Thoracic aorta (tissue), 2 donors: ENCODE measurements at regions not wholly inside any gene's neighbourhood (a gene's known extent, or its start where the extent isn't known, plus 50 kb on each side); places are given as distances from the start of the nearest gene placed in this dataset.

Experiments used
- ATAC-seq: fragments of 150-250 bp; one replicate; pipeline ENCODE4 v1.8.0; 2017; ENCODE audit warnings: low read depth; ENCODE audit not compliant: insufficient number of reproducible peaks, low FRiP score
- DNase-seq: peaks from one replicate; pipeline ENCODE4 v3.0.0-alpha.2; 2020; ENCODE audit warnings: low spot score
- H3K27ac ChIP-seq, 2 donors: fragments of 200-600 bp; sonication (generic); 1 replicate in 1 of 2; 2 replicates in 1 of 2; pipeline ENCODE4 v1.5.1; 2016; ENCODE audit warnings: mild to moderate bottlenecking in 2 of 2, moderate library complexity in 2 of 2
- H3K27me3 ChIP-seq: fragments of 200-600 bp; sonication (generic); replicated peaks from 2 replicates; pipeline ENCODE4 v1.6.0; 2016; ENCODE audit warnings: mild to moderate bottlenecking; ENCODE audit not compliant: insufficient read depth
- H3K36me3 ChIP-seq: fragments of 200-600 bp; sonication (generic); one replicate; pipeline ENCODE4 v1.5.1; 2016
- H3K4me1 ChIP-seq, 2 donors: fragments of 200-600 bp; sonication (generic); 1 replicate in 1 of 2; 2 replicates in 1 of 2; pipeline versions ENCODE4 v1.5.1 to v1.6.0; 2016; ENCODE audit warnings: low read depth in 2 of 2, mild to moderate bottlenecking in 1 of 2; ENCODE audit not compliant: control insufficient read depth in 1 of 2
- H3K4me3 ChIP-seq: fragments of 200-600 bp; sonication (generic); 2 replicates; pipeline ENCODE4 v1.5.1; 2016; ENCODE audit warnings: mild to moderate bottlenecking
- H3K9me3 ChIP-seq: fragments of 200-600 bp; sonication (generic); 2 replicates; pipeline ENCODE4 v1.5.1; 2016
- TF ChIP-seq, protein P1 (sequence below): fragments of 200-600 bp; sonication (generic); IDR thresholded peaks from one replicate; pipeline ENCODE4 v1.5.1; 2019; ENCODE audit warnings: antibody characterized with exemption

DNA sequence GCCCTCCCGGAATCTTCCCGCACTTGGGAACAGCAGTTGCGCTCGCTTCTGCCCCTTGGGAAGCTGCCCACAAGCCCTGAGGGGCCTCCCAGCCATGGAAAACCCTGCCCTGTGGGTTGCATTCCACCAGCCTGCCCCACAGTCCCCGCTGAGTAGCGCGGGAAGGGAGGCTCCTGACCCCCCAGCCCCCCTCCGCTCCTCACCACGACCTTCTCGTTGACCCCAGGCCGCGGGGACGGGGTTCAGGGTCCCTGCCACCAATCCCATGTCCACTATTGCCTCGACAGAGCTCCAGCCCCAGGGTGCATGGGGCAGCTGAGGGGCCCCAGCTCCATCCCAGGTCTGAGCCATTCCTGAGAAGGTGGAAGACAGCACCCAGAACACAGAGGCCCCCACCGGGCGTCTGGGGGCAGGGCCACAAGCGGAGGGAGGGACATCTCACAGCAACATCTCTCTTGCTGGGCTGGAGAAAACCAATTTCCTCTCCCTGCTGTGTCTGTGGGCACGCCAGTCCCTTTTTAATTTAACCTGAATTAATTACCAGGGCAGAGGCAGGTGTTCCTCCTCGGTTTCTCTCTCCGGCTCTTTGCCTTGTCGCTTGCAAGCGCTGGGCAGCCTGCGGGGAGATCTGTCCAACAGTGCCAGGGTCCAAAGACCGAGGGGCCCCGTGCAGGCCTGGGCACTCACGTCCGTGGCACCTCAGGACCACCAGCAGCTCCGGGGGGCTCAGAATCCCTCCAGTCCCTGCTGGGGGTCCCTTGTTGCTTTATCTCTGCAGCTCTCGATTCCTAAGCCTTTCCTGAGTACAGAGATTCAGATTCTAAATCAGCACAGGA, 57.9 kb downstream of the FOXL3 start:
- ATAC-seq (no peak), DNase-seq (no peak)
- no peaks in the 10 kb centered on the region for H3K9me3 ChIP-seq
- no peaks in the 10 kb centered on the region for H3K27me3 ChIP-seq
- H3K36me3 ChIP-seq = no peaks in the 10 kb centered on the region
- no peak overlapping the region for H3K4me3 ChIP-seq
- no peaks in the 10 kb centered on the region for H3K4me1 ChIP-seq
- TF ChIP-seq, protein P1, sequence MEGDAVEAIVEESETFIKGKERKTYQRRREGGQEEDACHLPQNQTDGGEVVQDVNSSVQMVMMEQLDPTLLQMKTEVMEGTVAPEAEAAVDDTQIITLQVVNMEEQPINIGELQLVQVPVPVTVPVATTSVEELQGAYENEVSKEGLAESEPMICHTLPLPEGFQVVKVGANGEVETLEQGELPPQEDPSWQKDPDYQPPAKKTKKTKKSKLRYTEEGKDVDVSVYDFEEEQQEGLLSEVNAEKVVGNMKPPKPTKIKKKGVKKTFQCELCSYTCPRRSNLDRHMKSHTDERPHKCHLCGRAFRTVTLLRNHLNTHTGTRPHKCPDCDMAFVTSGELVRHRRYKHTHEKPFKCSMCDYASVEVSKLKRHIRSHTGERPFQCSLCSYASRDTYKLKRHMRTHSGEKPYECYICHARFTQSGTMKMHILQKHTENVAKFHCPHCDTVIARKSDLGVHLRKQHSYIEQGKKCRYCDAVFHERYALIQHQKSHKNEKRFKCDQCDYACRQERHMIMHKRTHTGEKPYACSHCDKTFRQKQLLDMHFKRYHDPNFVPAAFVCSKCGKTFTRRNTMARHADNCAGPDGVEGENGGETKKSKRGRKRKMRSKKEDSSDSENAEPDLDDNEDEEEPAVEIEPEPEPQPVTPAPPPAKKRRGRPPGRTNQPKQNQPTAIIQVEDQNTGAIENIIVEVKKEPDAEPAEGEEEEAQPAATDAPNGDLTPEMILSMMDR = no peak
- H3K27ac ChIP-seq = no peak overlapping the region

DNA sequence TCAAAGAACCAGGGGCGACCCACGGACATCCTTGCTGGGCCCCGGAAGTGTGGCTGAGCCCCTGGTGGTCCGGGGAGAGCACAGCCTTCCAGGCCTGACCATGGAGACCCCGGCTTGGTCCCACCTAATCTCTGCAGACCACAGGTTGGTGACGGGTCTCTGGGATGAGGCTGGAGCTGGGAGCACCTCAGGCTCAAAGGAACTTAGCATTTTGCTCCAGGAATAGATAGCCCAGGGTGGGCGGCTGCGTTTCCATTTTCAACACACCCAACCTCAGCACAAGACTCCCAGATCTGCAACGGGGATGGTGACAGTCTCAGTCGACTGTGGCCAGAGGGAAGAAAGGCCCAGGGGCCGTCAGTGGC, 58.5 kb downstream of the FOXL3 start:
- no peak for ATAC-seq
- DNase-seq = no peak

DNA sequence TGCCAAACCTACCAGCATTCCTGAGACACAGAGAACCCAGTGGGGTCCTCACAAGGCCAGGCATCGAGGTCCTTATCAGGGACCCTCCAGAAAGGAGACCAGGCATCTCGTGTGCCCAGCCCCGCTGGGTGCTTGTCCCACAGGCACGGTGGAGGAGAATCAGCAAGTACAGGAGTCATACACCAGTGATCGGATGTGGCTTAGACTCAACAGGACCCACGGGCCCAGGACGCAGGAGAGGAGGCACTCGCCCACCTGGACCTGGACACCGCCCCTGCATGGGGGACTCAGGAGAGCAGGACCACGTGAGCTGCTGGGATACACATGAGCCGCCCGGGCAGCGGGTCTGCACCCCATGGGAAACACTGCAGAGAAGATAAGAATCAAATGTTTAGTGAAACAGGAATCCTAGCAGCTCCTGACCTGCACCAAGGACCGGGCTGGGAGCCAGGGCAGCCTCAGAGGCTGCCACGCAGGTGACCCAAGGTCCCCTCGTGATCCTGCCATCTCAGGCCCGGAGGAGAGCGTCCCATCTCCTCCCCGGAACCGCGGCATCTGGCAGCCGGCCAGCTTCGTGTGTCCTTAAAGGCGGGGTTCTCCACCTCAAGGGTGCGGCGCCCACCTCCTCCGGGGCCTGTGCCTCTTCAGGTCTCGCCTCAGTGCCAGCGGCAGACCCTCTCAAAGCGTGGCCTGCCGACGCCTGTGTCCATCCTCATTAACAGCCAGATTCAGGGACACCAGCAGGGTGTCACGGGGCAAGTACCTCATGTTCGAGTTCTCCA, 59.2 kb downstream of the FOXL3 start:
- no peak overlapping the region for H3K4me3 ChIP-seq
- TF ChIP-seq, protein P1 = no peak
- no peaks in the 10 kb centered on the region for H3K36me3 ChIP-seq
- H3K4me1 ChIP-seq = no peaks in the 10 kb centered on the region
- ATAC-seq (no peak), DNase-seq (no peak)
- no peaks in the 10 kb centered on the region for H3K9me3 ChIP-seq
- no peaks in the 10 kb centered on the region for H3K27me3 ChIP-seq
- no peak overlapping the region for H3K27ac ChIP-seq

More for the DNA sequence above, 58.5 kb downstream of the FOXL3 start:
- no peaks in the 10 kb centered on the region for H3K27me3 ChIP-seq
- H3K36me3 ChIP-seq = no peaks in the 10 kb centered on the region
- no peak overlapping the region for H3K4me3 ChIP-seq
- no peak overlapping the region for H3K27ac ChIP-seq
- H3K4me1 ChIP-seq = no peaks in the 10 kb centered on the region
- TF ChIP-seq, protein P1 = no peak
- H3K9me3 ChIP-seq = no peaks in the 10 kb centered on the region

DNA sequence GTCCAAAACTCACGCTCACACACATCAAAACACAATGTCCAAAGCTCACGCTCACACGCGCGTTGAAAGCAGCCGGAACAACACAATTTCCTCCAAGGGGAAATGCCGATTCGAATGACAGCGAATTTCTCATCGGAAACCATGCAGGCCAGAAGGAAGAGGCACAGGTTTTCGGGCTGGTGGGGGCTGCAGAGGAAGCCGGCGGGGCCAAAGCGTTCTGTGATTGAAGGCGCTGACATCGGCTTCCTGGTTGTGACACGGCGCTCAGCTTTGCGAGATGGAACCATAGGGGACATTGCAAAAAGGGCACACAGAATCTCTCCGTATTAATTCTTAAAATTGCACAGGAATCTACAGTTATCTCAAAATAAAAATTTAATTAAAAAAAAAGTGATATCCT, 61.3 kb downstream of the FOXL3 start:
- TF ChIP-seq, protein P1 = no peak
- H3K4me3 ChIP-seq = no peak overlapping the region
- H3K4me1 ChIP-seq = no peaks in the 10 kb centered on the region
- H3K27ac ChIP-seq = no peak overlapping the region
- no peak for ATAC-seq
- no peaks in the 10 kb centered on the region for H3K9me3 ChIP-seq
- H3K36me3 ChIP-seq = no peaks in the 10 kb centered on the region
- H3K27me3 ChIP-seq = no peaks in the 10 kb centered on the region
- DNase-seq = no peak

DNA sequence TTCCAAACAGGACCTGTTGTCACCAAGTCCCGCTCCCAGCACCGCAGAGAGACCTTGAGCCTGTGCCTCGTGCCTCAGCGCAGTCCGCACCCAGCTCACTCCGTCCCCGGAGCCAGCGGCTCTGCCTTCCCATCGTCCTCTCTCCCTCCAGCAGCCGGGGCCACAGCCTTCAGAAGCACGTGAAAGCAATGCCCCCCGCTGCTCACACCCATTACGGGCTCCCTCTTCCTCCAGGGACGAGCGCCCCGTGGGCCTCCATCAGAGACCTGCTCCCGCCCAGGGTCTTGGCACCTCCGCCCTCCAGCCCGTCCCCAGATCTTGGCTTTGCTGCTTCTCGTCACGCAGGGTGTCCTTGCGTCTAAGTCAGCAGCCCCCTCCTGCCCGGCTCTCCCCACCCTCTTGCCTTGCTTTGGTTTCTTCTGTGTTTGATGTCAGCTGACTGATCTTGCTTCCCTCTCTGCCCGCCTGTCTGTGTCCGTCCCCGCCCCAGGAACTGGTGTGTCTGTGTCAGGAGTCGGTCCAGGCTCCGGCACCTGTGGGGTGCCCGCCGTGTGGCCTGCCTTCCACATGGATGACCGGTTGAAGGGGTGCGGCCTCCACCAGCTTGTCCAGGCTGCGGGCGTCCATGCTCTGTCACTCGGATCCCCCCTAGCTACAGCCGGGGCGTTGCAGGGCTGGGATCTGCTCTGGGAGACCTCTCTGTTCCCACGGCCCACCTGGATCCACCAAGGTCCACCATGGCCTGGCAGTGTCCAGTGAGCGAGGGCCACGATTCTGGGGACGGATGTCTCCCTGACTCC, 61.9 kb downstream of the FOXL3 start:
- Histone ChIP-seq H3K27ac (no peak overlapping the region), H3K4me1 (no peaks in the 10 kb centered on the region), H3K36me3 (no peaks in the 10 kb centered on the region), H3K27me3 (no peaks in the 10 kb centered on the region), H3K4me3 (no peak overlapping the region), H3K9me3 (no peaks in the 10 kb centered on the region)
- no peak for ATAC-seq
- TF ChIP-seq, protein P1 = no peak
- DNase-seq = no peak
